CD4-positive, CD25-positive, alpha-beta regulatory T cell (primary cell): ENCODE measurements at regions not wholly inside any gene's neighbourhood (a gene's known extent, or its start where the extent isn't known, plus 50 kb on each side); places are given as distances from the start of the nearest gene placed in this dataset.
"Not testable (repeated sequence)": the region's sequence is repeated elsewhere in the genome, so short reads cannot be mapped to it uniquely, and the experiment has no call there.

Experiments used
- ATAC-seq, 2 donors: fragments of 150-1000 bp; cut with Tn5 transposase; one replicate each; pipeline ENCODE4 v1.10.0; 2021; ENCODE audit warnings: low read depth in 2 of 2, moderate number of reproducible peaks in 2 of 2, moderate library complexity in 1 of 2
- DNase-seq, 3 donors: peaks; one replicate each; pipeline versions ENCODE4 v3.0.0 to v3.0.0-alpha.2; 2012 to 2022; ENCODE audit warnings: mixed read lengths in 1 of 3
- H3K27ac ChIP-seq: one replicate; pipeline ENCODE4 v1.7.0; 2013; ENCODE audit warnings: mild to moderate bottlenecking, low read length; ENCODE audit not compliant: insufficient read depth, poor library complexity, severe bottlenecking
- H3K27me3 ChIP-seq: one replicate; pipeline ENCODE4 v1.7.0; 2013; ENCODE audit warnings: low read length; ENCODE audit not compliant: control insufficient read depth, insufficient read depth
- H3K36me3 ChIP-seq: one replicate; pipeline ENCODE4 v1.7.0; 2013; ENCODE audit warnings: mild to moderate bottlenecking, low read length, moderate library complexity; ENCODE audit not compliant: control insufficient read depth, insufficient read depth
- H3K4me1 ChIP-seq: 2 replicates; pipeline ENCODE4 v1.7.0; 2013; ENCODE audit warnings: mild to moderate bottlenecking, low read length; ENCODE audit not compliant: insufficient read depth, control insufficient read depth, poor library complexity, severe bottlenecking
- H3K4me3 ChIP-seq: one replicate; pipeline ENCODE4 v1.7.0; 2013; ENCODE audit warnings: low read depth, mild to moderate bottlenecking, low read length, moderate library complexity
- H3K9me3 ChIP-seq, 2 experiments: 1 replicate in 1 of 2; 2 replicates in 1 of 2; pipeline ENCODE4 v1.7.0; 2013; ENCODE audit warnings: low read length in 2 of 2, mild to moderate bottlenecking in 1 of 2, moderate library complexity in 1 of 2; ENCODE audit not compliant: control insufficient read depth in 2 of 2
- H3K27ac Mint-ChIP-seq, 3 donors: one replicate each; pipeline ENCODE4 v1.8.0; 2020 to 2022; ENCODE audit warnings: mild to moderate bottlenecking in 3 of 3, mixed read lengths in 3 of 3, moderate library complexity in 2 of 3
- H3K27me3 Mint-ChIP-seq: one replicate; pipeline ENCODE4 v1.8.0; 2022; ENCODE audit warnings: mild to moderate bottlenecking, mixed read lengths
- H3K36me3 Mint-ChIP-seq: one replicate; pipeline ENCODE4 v1.8.0; 2020; ENCODE audit warnings: mixed read lengths
- H3K4me1 Mint-ChIP-seq, 4 donors: one replicate each; pipeline ENCODE4 v1.8.0; 2020 to 2022; ENCODE audit warnings: mixed read lengths in 4 of 4, mild to moderate bottlenecking in 1 of 4
- H3K4me3 Mint-ChIP-seq, 4 donors: one replicate each; pipeline ENCODE4 v1.8.0; 2020 to 2022; ENCODE audit warnings: mild to moderate bottlenecking in 4 of 4, mixed read lengths in 4 of 4, moderate library complexity in 3 of 4
- H3K9me3 Mint-ChIP-seq, 7 donors: one replicate each; pipeline ENCODE4 v1.8.0; 2020 to 2022; ENCODE audit warnings: mixed read lengths in 7 of 7, mild to moderate bottlenecking in 3 of 7, moderate library complexity in 2 of 7

DNA sequence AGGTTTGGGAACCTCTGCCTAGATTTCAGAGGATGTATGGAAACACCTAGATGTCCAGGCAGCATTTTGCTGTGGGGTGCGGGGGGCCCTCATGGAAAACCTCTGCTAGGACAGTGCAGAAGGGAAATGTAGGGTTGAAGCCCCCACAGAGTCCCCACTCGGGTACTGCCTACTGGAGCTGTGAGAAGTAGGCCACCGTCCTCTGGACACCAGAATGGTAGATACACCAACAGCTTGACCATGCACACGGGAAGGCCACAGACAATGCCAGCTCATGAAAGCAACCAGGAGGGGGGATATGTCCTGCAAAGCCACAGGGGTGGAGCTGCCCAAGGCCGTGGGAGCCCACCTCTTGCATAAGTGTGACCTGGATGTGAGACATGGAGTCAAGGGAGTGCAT is 1336.5 kb downstream of the SPATA31A7 start:
- not testable (repeated sequence) for DNase-seq, H3K4me1 ChIP-seq, H3K4me3 ChIP-seq, H3K36me3 ChIP-seq, H3K9me3 ChIP-seq, H3K4me3 Mint-ChIP-seq, H3K27me3 ChIP-seq, H3K36me3 Mint-ChIP-seq, H3K4me1 Mint-ChIP-seq, H3K9me3 Mint-ChIP-seq, H3K27ac Mint-ChIP-seq, H3K27me3 Mint-ChIP-seq, ATAC-seq, H3K27ac ChIP-seq

DNA sequence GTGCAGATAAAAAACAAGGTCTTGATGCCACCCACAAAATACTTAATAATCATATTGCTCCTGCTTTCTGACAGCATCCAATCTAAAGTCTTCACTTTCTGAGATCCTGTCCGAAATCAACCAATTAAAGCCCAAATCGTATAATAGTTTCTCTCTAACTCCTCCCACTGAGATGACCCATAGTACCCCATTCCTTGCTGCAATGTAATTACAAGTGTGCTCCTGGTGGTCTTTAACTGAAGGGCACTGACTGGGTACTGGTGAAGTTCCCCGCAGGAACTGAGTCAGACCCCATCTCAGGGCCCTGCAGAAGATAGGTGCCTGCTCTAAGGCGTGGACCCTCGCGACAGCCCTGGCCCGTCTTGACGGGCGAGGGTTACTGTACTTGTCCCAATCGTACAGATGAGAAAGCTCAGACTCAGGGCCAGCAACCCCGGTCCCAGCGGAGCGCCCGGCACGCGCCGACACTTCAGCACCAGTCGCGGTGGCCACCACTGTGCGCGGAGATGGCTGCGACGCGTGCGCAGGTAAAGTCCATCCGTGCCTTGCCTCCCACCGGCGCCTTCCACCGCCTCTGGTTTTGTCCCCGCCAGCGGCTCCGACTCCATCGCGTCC is 1342.4 kb downstream of the SPATA31A7 start:
- H3K4me1 Mint-ChIP-seq, H3K36me3 ChIP-seq, H3K27ac ChIP-seq, ATAC-seq, H3K36me3 Mint-ChIP-seq, H3K9me3 ChIP-seq, H3K4me3 ChIP-seq, H3K9me3 Mint-ChIP-seq, H3K27me3 ChIP-seq, DNase-seq, H3K4me1 ChIP-seq, H3K27me3 Mint-ChIP-seq, H3K27ac Mint-ChIP-seq: not testable (repeated sequence)
- peak overlapping the region in 2 of 4 donors; percentile 89 to 92 for H3K4me3 Mint-ChIP-seq

DNA sequence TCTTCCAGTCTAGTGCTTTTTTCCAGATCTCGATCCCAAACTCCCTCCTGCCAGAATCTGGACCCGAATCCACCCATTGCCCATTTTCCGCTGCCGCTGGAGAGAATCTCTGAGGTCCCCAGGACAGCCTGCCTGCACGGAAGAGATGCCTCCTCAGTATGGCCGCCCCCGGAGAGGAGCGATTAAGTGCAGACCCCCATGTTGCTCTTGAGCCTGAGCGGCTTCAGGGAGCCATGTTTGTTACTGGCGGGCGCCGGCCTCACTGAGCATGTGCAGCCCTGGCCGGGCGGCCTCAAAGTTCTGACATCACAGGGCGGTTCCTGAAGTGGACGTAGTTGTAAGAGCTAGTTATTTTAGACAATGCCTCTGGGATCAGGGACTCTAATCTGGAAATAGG is 1342.9 kb downstream of the SPATA31A7 start:
- H3K9me3 Mint-ChIP-seq, H3K36me3 Mint-ChIP-seq, H3K27ac Mint-ChIP-seq, H3K27me3 ChIP-seq, H3K4me3 ChIP-seq, H3K4me1 Mint-ChIP-seq, H3K27ac ChIP-seq, DNase-seq, ATAC-seq, H3K27me3 Mint-ChIP-seq, H3K36me3 ChIP-seq, H3K9me3 ChIP-seq, H3K4me1 ChIP-seq: not testable (repeated sequence)
- H3K4me3 Mint-ChIP-seq = peak overlapping the region in 2 of 4 donors; percentile 89 to 92

DNA sequence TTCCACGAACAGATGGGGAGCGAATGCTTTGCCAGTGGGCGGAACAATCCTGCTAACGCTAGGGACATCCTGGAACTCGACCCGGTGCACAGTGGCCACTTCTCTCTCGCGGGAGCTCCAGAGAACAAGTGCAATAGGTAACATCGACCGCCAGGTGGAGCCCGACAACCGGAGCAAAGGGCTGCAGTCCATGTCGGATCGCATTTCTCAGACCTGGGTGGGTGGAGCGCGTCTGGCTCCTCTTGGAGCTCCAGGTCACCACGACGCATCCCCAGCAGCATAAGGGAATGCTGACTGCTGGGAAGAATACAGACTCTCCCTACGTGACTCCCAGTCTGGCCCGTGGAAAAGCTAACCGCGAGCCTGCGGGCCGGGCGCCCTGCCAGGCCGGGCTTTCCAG is 1360.7 kb downstream of the SPATA31A7 start:
- H3K9me3 Mint-ChIP-seq, H3K36me3 Mint-ChIP-seq, H3K9me3 ChIP-seq, H3K27ac ChIP-seq, H3K27me3 ChIP-seq, DNase-seq, H3K4me3 Mint-ChIP-seq, H3K36me3 ChIP-seq, H3K27ac Mint-ChIP-seq, H3K27me3 Mint-ChIP-seq, H3K4me1 ChIP-seq, H3K4me1 Mint-ChIP-seq, H3K4me3 ChIP-seq: not testable (repeated sequence)
- ATAC-seq = peak in 1 of 2 donors; percentile 45

DNA sequence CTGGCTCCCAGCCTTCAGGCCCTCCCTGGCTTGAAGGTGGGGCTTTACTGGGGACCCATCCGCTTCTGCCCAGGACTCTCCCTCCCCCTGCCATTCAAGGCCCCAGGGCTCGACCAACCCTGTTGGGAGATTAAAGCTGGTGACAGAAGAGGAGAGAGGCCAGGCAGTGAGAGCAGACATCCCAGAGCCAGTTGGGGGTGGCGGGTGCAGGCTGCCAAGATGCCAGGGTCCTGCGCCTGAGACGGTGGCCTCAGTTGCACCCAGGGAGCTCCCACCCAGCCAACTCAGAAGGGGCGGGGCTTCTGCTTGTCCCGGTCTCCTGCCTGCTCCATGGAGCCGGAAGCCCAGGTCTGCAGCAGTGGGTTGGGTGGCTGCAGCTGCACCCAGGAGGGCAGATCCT is 1370.8 kb downstream of the SPATA31A7 start:
- not testable (repeated sequence) for DNase-seq, H3K4me1 Mint-ChIP-seq, ATAC-seq, H3K4me1 ChIP-seq, H3K9me3 ChIP-seq, H3K36me3 Mint-ChIP-seq, H3K9me3 Mint-ChIP-seq, H3K4me3 ChIP-seq, H3K4me3 Mint-ChIP-seq, H3K36me3 ChIP-seq, H3K27ac ChIP-seq, H3K27ac Mint-ChIP-seq, H3K27me3 Mint-ChIP-seq, H3K27me3 ChIP-seq

DNA sequence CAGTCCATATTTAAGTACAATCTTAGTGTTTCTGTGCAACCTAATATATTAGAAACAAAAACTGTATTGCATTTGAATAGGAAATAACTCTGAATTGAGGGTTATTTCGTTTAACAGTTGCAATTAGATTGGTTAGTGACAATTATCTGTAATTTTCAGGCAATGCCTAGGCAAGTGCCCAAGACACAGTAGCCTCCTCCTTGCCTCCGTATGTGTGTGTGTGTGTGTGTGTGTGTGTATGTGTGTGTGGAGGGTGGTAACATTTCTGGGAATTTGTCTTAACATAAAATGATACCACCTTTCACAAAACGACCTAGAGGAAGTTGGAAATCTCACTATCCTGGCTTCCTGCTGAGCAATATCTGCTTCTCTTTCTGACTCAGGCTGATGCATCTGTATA is 1375.3 kb downstream of the SPATA31A7 start:
- not testable (repeated sequence) for H3K36me3 ChIP-seq, H3K4me3 Mint-ChIP-seq, H3K27ac ChIP-seq, DNase-seq, ATAC-seq, H3K9me3 ChIP-seq, H3K4me1 Mint-ChIP-seq, H3K4me1 ChIP-seq, H3K27ac Mint-ChIP-seq, H3K9me3 Mint-ChIP-seq, H3K4me3 ChIP-seq, H3K27me3 ChIP-seq, H3K36me3 Mint-ChIP-seq, H3K27me3 Mint-ChIP-seq

DNA sequence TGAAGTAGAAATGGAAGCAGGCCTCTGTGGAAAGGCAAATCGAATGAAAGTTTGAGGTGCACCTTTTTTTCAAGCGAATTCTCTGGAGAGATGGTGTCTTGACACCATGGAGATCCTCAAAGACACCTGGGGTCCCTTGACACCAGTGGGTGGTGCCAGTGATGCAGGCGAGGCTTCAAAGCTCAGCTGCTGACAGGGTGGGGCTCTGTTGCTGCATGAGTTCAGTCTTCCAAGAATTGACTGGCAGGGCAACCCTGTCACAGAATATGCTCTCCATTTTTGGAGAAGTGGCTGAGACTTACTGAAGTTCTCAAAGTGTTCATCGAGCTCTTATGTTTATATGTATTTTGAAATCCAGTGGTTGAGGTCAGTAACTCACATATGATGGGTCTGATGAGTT is 1376.6 kb downstream of the SPATA31A7 start:
- not testable (repeated sequence) for H3K9me3 Mint-ChIP-seq, H3K27me3 Mint-ChIP-seq, H3K27ac Mint-ChIP-seq, DNase-seq, H3K36me3 ChIP-seq, ATAC-seq, H3K9me3 ChIP-seq, H3K4me1 ChIP-seq, H3K4me3 ChIP-seq, H3K4me1 Mint-ChIP-seq, H3K27me3 ChIP-seq, H3K36me3 Mint-ChIP-seq, H3K27ac ChIP-seq, H3K4me3 Mint-ChIP-seq

DNA sequence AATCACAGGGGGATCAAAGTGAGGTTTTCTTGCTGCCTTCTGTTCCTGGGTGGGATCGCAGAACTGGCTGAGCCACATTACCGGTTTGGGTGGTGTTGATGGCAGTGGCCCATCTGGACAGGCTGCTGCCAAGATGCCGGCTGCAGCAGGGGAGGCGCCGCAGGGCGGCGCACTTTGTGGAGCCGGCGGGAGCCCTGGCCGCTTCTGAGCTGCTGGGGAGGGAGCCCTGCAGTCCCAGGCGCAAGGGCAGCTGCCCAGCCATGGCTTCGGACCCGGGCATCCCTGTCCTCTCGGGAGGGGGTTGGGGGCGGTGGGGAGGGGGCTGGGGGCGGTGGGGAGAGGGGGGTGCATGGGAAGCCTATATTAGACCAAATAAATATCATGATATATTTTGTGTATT is 1407.3 kb downstream of the SPATA31A7 start:
- not testable (repeated sequence) for H3K36me3 ChIP-seq, H3K4me3 ChIP-seq, H3K27me3 Mint-ChIP-seq, H3K9me3 Mint-ChIP-seq, H3K27me3 ChIP-seq, H3K9me3 ChIP-seq, H3K4me1 Mint-ChIP-seq, H3K27ac ChIP-seq, H3K27ac Mint-ChIP-seq, H3K4me3 Mint-ChIP-seq, H3K36me3 Mint-ChIP-seq, H3K4me1 ChIP-seq, ATAC-seq, DNase-seq
